HG03095 (cell line): ENCODE measurements at regions not wholly inside any gene's neighbourhood (a gene's known extent, or its start where the extent isn't known, plus 50 kb on each side); places are given as distances from the start of the nearest gene placed in this dataset.

ENCODE experiments used
- ATAC-seq: cut with Tn5 transposase; IDR thresholded peaks from one replicate; pipeline ENCODE4 v1.9.1; 2021; ENCODE audit warnings: moderate library complexity; ENCODE audit not compliant: unreplicated experiment

DNA sequence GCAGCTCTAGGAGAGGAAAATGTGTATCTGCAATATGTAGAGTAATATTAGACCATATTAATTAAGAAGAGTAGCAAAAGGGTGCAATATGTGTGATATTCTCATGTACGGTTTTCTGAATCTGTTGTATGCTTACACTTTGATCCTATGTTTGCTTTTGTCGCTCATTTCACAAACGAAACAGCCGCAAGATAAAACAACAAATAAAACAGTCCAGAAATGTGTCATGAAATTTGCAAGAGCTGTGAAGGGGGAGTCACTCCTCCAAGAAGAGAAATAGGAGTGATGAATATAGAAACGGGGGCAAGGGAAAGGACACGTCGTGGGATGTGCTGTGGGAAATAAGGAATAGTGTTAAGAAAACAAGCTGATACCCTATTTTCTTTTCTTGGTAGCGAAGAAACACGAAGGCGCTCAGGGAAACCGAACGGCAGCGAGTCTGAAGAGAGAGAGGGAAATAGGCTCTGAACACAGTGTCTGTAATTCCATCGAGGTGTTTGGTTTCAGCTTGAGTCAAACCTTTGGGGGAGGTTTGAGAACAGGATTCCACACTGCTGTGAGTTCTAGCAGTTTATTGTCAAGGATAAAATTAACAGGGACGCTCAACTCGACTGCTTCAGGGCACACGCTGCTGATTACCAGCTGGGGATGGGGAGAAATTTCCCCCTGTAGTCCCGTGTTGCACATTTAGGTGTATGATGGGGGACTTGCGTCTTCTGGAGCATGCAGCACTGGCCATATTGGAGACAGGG is 595.6 kb upstream of the TENM3 start:
- ATAC-seq = no peak

DNA sequence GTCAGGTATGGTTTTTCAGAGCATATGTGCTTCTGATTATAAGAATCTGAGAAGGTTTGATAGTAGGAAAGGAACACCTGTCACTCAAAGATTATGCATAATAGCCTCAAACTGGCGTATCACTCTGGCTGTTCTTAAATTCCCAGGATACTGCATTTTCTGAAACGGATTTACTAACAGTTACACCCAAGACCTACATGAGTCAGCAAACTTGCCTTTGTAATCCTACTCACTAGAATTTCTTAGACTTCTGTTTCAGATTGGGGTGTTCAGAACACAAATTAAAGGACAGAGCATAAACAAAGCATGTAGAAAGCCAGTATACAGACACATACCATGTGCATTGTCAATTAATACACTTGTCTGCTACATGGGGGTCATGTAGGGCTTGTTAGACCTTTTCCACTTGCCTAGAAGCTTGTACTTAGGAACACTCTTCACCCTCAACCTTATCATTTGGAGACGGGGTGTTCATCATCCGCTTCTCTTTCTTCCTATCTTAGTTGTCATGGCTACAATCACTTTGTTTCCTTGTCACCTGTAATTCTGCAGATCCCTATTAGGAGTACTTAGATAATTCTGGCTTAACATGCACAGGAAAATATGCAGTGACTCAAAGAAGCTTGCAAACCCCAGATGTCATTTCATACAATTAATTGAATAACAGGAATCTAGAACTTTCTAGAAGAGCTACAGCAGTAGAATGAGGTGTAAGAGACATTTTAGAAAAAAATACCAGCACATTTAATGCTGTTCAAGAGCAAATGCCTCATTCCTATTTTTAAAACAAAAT is 593.0 kb upstream of the TENM3 start:
- no peak for ATAC-seq

DNA sequence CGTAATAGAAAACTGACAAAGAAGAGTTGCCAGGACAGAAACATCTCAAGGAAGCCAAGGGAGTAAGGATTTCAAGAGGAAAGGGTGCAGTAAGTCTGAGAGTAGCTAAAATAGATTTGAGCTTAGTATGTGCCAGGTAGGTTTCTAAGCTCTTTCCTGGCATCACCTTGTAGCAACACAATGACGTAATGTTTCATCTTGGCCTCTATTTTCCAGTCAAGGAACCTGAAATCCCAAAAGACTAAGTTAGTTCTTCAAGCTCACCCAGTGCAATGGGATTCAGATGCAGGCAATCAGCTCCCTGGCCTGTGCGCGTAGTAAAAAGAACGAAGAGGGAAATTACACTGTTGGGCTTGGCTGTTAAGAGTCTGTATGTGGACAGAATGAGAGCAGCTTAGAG is 586.5 kb upstream of the TENM3 start:
- no peak for ATAC-seq

DNA sequence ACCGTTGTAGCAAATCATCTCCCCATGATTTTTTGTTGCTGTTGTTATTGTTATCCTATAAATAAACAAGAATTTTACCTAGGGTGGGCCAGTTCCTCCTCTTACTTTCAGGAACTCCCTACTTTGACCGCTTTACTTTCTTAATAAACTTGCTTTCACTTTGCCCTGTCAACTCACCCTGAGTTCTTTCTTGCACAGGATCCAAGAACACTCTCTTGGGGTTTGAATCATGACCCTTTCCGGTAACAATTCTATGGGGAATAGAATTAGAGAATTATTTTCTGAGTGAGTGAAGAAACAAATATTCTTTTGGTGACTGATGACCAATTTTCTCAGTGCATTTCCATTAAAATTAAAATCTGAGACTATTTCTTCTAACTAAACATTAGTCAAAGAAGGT is 584.0 kb upstream of the TENM3 start:
- ATAC-seq = no peak

DNA sequence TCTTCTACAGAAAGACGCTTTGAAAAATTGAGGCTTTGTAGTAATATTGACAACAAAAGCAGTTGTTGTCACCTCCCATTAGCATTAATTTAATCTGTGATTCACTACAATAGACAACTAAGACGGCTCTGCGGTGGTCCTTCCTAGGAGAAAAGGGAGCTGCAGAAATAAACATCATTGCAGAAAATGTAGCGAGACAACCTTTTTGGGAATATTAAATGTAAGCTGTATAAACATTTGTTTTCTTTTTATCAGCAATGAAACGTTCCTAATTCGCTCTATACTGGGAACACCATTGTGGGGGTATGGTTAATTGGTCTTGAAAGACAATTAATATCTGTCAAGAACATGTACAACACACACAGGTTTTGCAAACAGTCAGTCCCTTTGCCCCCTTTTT is 583.3 kb upstream of the TENM3 start:
- ATAC-seq = no peak

DNA sequence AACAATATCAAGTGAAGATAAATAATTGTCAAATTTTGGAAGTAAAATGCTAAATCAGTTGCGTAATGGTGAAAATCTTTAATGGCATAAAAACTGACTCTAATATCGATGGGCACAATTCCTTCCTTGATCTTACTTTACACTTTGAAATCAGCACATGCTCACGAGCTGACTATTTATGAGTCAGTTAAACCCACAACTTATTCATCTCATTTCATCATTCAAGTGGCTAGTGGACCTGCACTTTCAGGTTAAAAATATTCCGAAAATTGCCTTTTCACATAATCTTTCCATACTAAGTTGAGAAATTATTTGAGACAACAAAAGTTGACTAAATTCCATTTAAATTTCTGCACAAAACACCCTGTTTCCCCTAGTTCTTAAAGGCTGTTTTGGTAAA is 582.1 kb upstream of the TENM3 start:
- no peak for ATAC-seq

DNA sequence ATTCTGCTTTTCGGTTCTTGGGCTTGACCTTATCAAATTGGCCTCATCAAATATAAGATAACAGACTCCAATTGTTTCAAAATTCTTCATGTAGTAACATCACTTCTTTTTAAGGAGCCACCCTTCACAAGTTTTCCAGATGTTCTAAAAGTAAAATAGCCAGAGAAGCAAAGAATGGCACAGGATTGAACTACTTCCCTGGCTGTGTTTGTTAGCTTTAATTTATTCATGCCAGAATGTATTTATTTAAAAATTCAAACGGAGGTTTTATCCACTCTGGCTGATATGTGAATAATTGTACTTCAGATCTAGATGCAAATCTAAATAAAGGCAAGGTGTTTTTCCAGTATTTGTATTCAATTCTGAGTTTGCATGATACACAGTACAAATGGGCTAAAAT is 581.3 kb upstream of the TENM3 start:
- no peak for ATAC-seq

DNA sequence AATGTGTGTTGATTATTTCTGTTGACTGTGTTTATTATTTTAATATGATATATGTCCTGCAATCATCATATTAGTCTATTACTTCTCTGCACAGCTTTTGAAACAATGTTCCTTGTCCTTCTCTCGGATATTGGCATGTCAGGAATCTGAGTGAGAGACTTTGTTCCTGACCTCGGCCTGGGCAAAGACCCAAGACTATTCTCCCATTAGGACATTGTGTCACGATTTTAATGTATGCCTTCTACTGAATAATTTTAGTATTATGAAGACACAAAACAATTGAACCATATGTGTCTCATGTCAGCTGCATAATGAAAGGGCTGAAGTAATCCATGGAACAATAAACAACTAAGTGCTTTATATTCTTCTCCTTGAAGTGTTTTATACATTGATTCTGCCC is 580.8 kb upstream of the TENM3 start:
- ATAC-seq = no peak

DNA sequence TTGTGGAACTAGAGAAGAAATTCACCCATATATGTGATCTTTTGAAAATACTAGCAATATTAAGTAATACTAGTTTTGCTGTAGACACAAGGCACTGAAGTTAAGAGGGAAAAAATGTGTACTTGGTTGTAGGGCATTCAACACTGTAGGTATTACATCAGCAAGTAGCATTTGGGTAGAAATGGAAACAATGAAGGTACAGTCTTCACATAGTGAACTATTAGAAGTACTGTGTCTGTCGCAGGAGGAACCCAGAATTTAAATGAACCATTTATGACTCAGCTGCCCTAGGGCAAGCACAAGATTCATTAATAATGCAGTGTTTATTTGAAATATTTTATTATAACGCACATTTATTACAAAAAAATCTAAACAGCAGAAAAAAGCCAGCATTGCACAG is 572.7 kb upstream of the TENM3 start:
- no peak for ATAC-seq

DNA sequence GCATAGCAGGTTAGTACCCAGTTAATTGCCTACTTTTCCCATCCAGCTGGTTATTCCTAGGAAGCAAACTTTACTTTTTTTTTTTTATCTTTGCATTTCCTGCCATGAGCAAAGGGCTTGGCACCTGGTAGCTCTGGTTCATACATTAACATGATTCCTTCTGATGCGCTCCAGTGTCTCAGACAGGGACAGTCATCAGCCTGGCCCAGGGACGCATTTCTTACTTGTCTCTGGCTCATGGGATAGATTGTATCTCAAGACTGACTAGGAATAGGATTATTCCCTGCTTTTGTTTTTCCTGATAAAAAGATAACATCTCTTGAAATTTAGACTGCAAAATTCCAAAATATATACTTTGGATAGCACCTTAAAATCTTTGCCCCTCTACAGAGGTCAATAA is 571.5 kb upstream of the TENM3 start:
- no peak for ATAC-seq

DNA sequence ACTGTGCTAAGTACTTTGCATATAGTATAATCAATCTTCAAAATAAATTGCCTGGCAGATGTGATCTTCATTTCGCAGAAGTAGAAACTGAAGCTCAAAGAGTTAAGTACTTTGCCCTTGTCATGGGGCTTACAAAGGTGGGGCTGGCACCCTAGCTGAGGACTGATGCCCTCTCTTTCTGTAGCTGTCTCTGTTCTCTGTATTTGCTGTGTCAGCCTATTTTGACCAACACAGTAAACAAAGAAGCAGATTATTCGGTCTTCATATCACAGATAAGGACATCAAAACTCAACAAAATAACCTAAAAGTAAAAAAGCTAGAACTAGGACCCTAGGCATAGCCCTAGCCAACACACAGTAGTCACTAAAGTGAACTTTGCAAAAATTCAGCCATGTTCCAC is 570.5 kb upstream of the TENM3 start:
- ATAC-seq = no peak

DNA sequence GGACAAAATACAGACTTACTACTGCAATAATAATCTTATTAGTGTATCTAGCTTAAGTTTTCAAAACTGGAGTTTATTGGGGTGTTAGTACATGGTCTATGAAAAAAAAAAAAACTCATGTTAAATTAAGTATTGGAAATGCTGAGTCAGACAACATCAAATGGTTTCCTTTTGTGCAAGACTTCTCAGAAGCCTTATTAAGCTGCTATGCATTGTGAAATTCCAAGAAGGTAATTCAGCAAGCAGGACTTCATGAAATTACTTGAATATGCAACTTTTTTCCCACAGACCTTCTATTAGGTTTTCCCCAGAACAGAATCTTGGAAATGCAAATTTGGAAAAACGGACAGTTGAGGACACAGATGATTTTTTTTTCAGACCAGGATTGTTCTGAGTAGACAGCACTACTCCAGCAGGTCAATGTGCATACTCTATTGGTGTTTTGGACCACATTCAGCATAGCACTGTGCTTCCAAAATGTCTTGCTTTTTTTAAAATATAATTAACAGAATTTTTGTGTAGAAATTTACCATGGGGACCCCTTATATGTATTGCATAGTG is 568.8 kb upstream of the TENM3 start:
- no peak for ATAC-seq

DNA sequence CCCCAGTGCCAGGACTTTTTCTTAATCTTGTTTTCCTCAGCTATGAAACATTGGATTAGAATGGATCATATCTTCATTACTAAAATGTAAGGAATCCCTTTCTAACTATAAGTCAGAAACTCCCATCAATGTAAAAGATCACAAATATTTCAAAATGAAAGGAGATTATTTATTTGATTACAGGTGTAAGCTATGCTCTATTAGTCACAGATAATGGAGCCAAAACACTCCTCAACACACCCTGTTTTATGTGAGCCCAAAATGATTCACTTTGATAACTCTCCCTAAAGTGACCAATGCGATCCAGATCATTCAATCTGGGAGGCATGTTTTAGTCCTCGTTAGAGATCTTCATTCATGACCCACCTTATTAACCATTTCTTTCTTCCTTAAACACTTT is 566.7 kb upstream of the TENM3 start:
- no peak for ATAC-seq

DNA sequence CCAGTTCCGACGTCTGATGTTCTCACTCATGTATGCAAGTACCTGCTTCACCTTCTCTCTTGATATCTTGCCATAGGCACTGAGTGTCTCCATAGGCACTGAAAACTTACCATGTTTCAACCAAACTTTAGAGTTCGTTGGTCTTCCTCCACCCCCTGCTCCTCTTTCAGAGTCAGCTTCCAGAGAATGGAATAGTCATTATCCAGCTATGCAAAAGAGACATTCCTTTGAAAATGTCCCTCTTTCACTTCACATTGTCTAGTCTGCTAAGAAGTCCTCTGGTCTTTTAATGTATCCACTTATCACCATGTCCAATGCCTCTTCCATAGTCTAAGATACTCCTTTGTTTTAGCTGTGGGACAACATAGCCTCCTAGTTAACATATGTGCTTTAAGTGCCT is 566.0 kb upstream of the TENM3 start:
- no peak for ATAC-seq

DNA sequence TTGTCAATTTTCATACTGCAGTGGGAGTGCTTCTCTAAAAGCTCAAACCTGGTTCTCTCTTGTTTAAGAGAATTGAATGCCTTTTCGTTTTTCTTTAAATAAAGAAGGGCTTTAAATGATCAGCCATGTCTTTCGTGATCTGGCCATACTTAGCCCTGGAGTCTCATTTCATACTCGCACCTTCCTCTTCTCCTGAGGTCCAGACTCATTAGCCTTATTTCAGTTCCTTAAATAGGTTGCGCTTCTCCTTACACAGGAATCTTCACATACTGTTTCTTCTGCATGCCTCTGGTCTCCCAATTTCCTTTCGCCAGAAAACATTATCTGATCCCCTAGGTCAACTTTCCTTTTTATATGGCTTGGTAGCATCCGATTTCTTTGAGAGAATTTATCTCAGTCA is 565.6 kb upstream of the TENM3 start:
- ATAC-seq = no peak

DNA sequence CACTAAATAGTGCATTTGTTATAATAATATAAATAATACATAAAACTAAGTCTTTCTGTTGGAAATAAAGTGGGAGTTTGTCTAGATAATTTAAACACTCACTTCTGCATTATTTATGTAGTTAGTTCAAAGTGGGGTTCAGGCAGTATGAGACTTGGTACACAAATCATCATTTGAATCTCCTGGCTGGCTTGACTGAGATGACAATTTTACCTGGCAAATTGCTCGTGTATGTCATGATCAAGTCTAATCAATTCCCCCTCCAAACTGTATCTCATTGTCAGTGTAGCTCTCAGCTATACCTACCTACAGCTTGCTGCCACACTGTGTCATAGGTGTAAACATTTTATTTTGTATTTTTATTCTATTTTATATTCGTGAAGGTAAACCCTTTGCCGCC is 563.4 kb upstream of the TENM3 start:
- ATAC-seq = no peak

DNA sequence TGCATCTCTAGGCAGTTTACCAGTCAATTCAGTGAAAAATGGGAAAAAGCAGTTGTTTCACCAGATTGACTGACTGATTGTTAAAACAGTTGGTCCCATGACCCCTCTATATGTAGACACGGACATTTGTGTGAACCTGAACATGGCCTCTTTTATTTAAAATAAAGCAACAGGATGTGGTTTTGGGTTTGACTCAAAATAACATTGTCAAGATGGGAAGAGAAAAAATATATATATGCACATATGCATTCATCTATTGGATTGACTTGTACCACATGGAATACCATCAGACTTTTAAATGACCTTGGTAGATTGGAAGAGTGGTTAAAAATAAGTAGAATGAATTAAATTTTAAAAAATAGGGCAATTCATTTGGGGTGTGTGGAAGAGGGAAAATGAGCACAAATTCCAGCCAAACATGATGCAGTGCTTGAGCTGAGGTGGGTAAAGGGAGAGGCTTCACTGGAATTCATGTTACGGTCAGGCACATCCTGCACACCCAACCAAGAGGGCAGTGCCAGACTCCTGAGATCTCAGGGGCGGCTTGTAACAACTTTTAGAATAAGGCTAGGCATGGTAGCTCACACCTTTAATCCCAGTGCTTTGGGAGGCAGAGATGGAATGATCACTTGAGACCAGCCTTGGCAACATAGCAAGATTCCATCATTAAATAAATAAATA is 560.7 kb upstream of the TENM3 start:
- no peak for ATAC-seq

DNA sequence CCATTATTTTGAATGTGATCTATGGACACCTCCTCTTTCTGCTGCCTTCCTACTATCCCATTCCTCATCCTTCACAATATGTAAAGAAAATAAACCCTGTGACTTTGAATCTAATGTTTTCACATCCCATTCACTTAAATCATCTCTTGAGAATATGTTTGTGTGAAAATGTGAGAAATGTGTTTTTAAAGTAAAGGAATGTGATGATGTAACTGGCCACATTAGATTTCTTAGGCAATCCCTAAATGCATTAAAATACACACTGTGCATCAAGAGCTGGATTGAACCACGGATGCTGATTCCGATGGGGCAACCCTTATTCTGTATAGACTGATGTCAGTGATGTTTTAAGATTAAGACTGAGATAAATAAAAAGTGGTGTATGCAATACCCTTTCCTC is 558.9 kb upstream of the TENM3 start:
- no peak for ATAC-seq

DNA sequence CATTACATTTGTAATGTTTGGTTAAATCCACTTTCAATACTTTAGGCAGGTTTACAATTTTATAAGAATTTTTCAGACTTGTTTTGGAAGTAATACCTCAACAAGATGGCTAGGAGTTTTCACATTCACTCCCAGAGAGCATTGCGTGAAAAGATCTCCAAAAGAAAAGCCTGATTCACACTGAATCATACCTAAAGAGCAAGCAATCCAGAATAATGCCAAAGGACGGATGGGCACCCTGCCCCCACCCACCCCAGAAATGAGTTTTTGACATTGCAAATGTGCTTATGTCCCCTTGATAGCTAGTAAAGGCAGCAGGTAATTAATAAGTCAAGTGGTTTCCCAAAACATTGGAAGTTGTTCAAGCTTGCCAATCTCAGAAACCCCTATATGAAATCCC is 557.7 kb upstream of the TENM3 start:
- ATAC-seq = no peak

DNA sequence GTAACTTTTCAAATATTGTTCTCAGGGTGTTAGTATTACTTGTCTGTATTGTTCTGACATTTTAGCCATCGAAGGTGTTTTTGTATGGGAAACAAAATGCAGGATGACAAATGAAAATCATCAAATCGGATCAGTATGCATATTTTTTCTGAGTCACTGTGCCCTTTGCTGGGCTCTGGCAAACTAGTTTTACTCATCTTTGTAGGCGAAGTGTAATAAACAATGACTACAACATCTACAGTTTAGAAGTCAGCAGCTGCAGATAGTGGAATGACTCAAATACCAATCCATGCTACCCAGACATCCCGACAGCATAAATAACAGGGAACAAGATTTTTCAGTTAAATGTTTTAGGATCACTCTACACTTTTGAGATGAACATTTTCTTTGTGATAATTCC is 557.3 kb upstream of the TENM3 start:
- ATAC-seq = no peak

DNA sequence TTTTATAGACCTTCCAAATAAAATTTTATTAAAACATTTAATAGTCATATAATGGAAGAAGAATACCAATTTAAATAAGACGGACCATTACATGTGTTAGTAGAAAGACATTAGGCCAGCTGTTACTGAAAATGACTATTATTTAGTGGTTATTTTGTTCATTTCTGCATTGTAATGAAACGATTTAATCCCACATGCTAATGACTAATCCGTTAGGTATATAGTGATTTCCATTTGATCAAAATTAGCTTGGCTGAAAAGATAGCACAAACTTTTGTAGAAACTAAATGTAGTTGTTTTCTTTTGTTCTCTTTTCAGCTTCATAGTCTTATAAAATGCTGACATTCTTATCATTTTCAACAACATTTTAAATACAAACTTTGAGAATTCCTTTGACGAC is 556.1 kb upstream of the TENM3 start:
- no peak for ATAC-seq

DNA sequence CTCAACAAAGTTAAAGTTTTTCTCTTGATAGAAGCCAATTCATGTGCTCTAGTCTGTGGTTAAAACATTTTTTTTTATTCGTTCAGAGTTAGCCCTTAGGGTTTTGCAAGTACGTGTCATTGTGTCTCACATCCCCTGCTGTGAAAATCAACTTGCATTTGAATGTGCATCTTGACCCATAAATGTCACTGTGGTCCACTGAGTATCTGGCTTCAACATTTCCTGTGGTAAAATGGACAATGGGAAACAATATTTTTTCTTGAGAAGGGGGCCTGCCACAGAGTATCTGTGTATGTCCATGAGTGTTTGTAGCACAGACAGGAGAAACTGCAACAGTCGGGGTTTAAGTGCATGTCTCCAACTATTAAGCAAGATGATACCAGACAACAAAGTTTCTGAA is 554.8 kb upstream of the TENM3 start:
- no peak for ATAC-seq
